Neural progenitor cell (in vitro differentiated cells): ENCODE measurements at regions not wholly inside any gene's neighbourhood (a gene's known extent, or its start where the extent isn't known, plus 50 kb on each side); places are given as distances from the start of the nearest gene placed in this dataset.

ENCODE experiments used
- DNase-seq: peaks from one replicate; pipeline ENCODE4 v3.0.0-alpha.2; 2016; ENCODE audit warnings: low spot score
- H2AFZ ChIP-seq: fragments of 200-600 bp; sonication (generic); replicated peaks from 2 replicates; pipeline ENCODE4 v1.6.1; 2016; ENCODE audit warnings: antibody characterized with exemption
- H3F3A ChIP-seq: fragments of 200-600 bp; sonication (generic); 2 replicates; pipeline ENCODE4 v1.6.1; 2016; ENCODE audit warnings: antibody characterized with exemption, low read depth
- H3K27ac ChIP-seq: fragments of 200-600 bp; sonication (generic); 2 replicates; pipeline ENCODE4 v1.5.1; 2016; ENCODE audit warnings: mild to moderate bottlenecking
- H3K27me3 ChIP-seq: fragments of 200-600 bp; sonication (generic); 2 replicates; pipeline ENCODE4 v1.6.1; 2016; ENCODE audit warnings: mild to moderate bottlenecking, moderate library complexity
- H3K36me3 ChIP-seq: fragments of 200-600 bp; sonication (generic); 2 replicates; pipeline ENCODE4 v1.5.1; 2016
- H3K4me1 ChIP-seq: fragments of 200-600 bp; sonication (generic); 2 replicates; pipeline ENCODE4 v1.6.1; 2016; ENCODE audit warnings: mixed run types
- H3K4me2 ChIP-seq: fragments of 200-600 bp; sonication (generic); 2 replicates; pipeline ENCODE4 v1.6.1; 2016
- H3K4me3 ChIP-seq: fragments of 200-600 bp; sonication (generic); 2 replicates; pipeline ENCODE4 v1.5.1; 2016
- H3K79me2 ChIP-seq: fragments of 200-600 bp; sonication (generic); 2 replicates; pipeline ENCODE4 v1.6.1; 2016; ENCODE audit warnings: low read depth
- H3K9ac ChIP-seq: fragments of 200-600 bp; sonication (generic); 2 replicates; pipeline ENCODE4 v1.6.1; 2016
- H3K9me3 ChIP-seq: fragments of 200-600 bp; sonication (generic); 2 replicates; pipeline ENCODE4 v1.5.1; 2016; ENCODE audit warnings: low read depth
- H4K20me1 ChIP-seq: fragments of 200-600 bp; sonication (generic); 2 replicates; pipeline ENCODE4 v1.6.1; 2016; ENCODE audit warnings: low read depth
- H3K27ac Mint-ChIP-seq: 3 replicates; pipeline ENCODE4 v1.8.0; 2021; ENCODE audit warnings: mixed read lengths
- H3K27me3 Mint-ChIP-seq: 2 replicates; pipeline ENCODE4 v1.8.0; 2022; ENCODE audit warnings: low read depth, mild to moderate bottlenecking, inconsistent platforms, moderate library complexity, mixed read lengths; ENCODE audit not compliant: insufficient read depth
- H3K36me3 Mint-ChIP-seq: 3 replicates; pipeline ENCODE4 v1.8.0; 2021; ENCODE audit warnings: mixed read lengths
- H3K4me1 Mint-ChIP-seq: 3 replicates; pipeline ENCODE4 v1.8.0; 2021; ENCODE audit warnings: mixed read lengths
- H3K4me3 Mint-ChIP-seq: 3 replicates; pipeline ENCODE4 v1.8.0; 2021; ENCODE audit warnings: mild to moderate bottlenecking, moderate library complexity, mixed read lengths
- H3K9me3 Mint-ChIP-seq: 3 replicates; pipeline ENCODE4 v1.8.0; 2020; ENCODE audit warnings: mixed read lengths
- EZH2 ChIP-seq: fragments of 200-600 bp; sonication (generic); IDR thresholded peaks from 2 replicates; pipeline ENCODE4 v1.6.1; 2017; ENCODE audit warnings: antibody characterized with exemption, mild to moderate bottlenecking, moderate library complexity
- EZH2phosphoT487 ChIP-seq: fragments of 200-600 bp; sonication (generic); IDR thresholded peaks from 2 replicates; pipeline ENCODE4 v1.6.1; 2017; ENCODE audit warnings: antibody characterized with exemption
- TF ChIP-seq, protein P1 (sequence below): fragments of 200-600 bp; sonication (generic); IDR thresholded peaks from 2 replicates; pipeline ENCODE4 v1.5.1; 2017; ENCODE audit warnings: antibody characterized with exemption, mild to moderate bottlenecking

GRCh38 chr15:93645594-93645993, 556.6 kb upstream of the RGMA start:
- H3K4me1 Mint-ChIP-seq, result no peaks in the 10 kb centered on the region

DNA sequence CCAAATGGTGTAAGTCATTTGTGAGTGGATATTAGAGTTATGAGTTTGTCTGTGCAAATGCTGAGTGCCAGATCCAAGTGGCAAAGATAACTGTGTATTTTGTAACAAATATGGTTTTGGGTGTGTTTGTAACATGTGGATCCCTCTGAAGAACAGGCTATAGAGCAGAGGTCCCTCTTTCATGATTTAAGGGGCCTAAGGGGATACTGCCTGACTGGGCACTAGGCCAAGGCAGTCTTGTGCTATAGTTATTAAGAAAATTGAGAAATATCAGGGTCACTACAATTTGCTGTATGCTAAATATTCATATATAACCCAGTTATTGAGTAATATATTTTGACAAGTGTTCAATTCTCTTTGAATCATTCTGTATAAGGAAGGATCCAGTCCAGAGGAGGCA, 555.6 kb upstream of the RGMA start:
- H3K27ac ChIP-seq, result no peak overlapping the region
- DNase-seq, result no peak
- H2AFZ ChIP-seq, result no peak overlapping the region
- no peak overlapping the region for H3K9ac ChIP-seq
- H3K27me3 Mint-ChIP-seq, result peaks cover 2% of the 10 kb centered on the region
- H3K79me2 ChIP-seq, result no peaks in the 10 kb centered on the region
- H3K27me3 ChIP-seq, result no peaks in the 10 kb centered on the region
- no peaks in the 10 kb centered on the region for H3K36me3 Mint-ChIP-seq
- no peak overlapping the region for H3K4me2 ChIP-seq
- peaks cover 7% of the 10 kb centered on the region for H3K4me1 ChIP-seq
- H4K20me1 ChIP-seq, result no peaks in the 10 kb centered on the region
- H3K4me3 ChIP-seq, result no peak overlapping the region
- no peaks in the 10 kb centered on the region for H3F3A ChIP-seq
- no peak overlapping the region for H3K27ac Mint-ChIP-seq
- TF ChIP-seq EZH2phosphoT487, result no peak
- no peak for TF ChIP-seq EZH2
- TF ChIP-seq, protein P1, sequence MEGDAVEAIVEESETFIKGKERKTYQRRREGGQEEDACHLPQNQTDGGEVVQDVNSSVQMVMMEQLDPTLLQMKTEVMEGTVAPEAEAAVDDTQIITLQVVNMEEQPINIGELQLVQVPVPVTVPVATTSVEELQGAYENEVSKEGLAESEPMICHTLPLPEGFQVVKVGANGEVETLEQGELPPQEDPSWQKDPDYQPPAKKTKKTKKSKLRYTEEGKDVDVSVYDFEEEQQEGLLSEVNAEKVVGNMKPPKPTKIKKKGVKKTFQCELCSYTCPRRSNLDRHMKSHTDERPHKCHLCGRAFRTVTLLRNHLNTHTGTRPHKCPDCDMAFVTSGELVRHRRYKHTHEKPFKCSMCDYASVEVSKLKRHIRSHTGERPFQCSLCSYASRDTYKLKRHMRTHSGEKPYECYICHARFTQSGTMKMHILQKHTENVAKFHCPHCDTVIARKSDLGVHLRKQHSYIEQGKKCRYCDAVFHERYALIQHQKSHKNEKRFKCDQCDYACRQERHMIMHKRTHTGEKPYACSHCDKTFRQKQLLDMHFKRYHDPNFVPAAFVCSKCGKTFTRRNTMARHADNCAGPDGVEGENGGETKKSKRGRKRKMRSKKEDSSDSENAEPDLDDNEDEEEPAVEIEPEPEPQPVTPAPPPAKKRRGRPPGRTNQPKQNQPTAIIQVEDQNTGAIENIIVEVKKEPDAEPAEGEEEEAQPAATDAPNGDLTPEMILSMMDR, result no peak
- no peaks in the 10 kb centered on the region for H3K9me3 ChIP-seq
- H3K4me3 Mint-ChIP-seq, result no peak overlapping the region
- H3K4me1 Mint-ChIP-seq, result no peaks in the 10 kb centered on the region
- H3K9me3 Mint-ChIP-seq, result no peaks in the 10 kb centered on the region
- H3K36me3 ChIP-seq, result no peaks in the 10 kb centered on the region

More at GRCh38 chr15:93645594-93645993, 556.6 kb upstream of the RGMA start:
- H3K4me3 ChIP-seq, result no peak overlapping the region
- H3K9me3 ChIP-seq, result no peaks in the 10 kb centered on the region
- TF ChIP-seq EZH2, result no peak
- TF ChIP-seq EZH2phosphoT487, result no peak
- TF ChIP-seq, protein P1, result no peak
- no peak overlapping the region for H3K9ac ChIP-seq
- no peak overlapping the region for H3K27ac Mint-ChIP-seq
- H3K36me3 Mint-ChIP-seq, result no peaks in the 10 kb centered on the region
- peaks cover 2% of the 10 kb centered on the region for H3K27me3 Mint-ChIP-seq
- H4K20me1 ChIP-seq, result no peaks in the 10 kb centered on the region
- H3K27ac ChIP-seq, result no peak overlapping the region
- no peaks in the 10 kb centered on the region for H3K27me3 ChIP-seq
- no peaks in the 10 kb centered on the region for H3K36me3 ChIP-seq
- no peaks in the 10 kb centered on the region for H3F3A ChIP-seq
- no peak overlapping the region for H3K4me3 Mint-ChIP-seq
- H2AFZ ChIP-seq, result no peak overlapping the region
- no peaks in the 10 kb centered on the region for H3K79me2 ChIP-seq
- no peaks in the 10 kb centered on the region for H3K9me3 Mint-ChIP-seq
- no peak for DNase-seq
- H3K4me1 ChIP-seq, result peaks cover 7% of the 10 kb centered on the region
- H3K4me2 ChIP-seq, result no peak overlapping the region

GRCh38 chr15:93640411-93640962, 551.5 kb upstream of the RGMA start:
- H2AFZ ChIP-seq, result no peak overlapping the region
- no peak overlapping the region for H3K4me3 ChIP-seq
- no peak overlapping the region for H3K27ac ChIP-seq
- no peaks in the 10 kb centered on the region for H3K27me3 Mint-ChIP-seq
- TF ChIP-seq EZH2phosphoT487, result no peak
- TF ChIP-seq, protein P1, result no peak
- no peak for TF ChIP-seq EZH2
- H3K9me3 Mint-ChIP-seq, result no peaks in the 10 kb centered on the region
- H4K20me1 ChIP-seq, result no peaks in the 10 kb centered on the region
- no peak overlapping the region for H3K4me3 Mint-ChIP-seq
- no peaks in the 10 kb centered on the region for H3K36me3 ChIP-seq
- no peaks in the 10 kb centered on the region for H3K4me1 Mint-ChIP-seq
- no peaks in the 10 kb centered on the region for H3K4me1 ChIP-seq
- H3K9me3 ChIP-seq, result no peaks in the 10 kb centered on the region
- H3K4me2 ChIP-seq, result no peak overlapping the region
- H3F3A ChIP-seq, result no peaks in the 10 kb centered on the region
- H3K36me3 Mint-ChIP-seq, result peaks cover 5% of the 10 kb centered on the region
- H3K79me2 ChIP-seq, result no peaks in the 10 kb centered on the region
- H3K9ac ChIP-seq, result no peak overlapping the region
- H3K27me3 ChIP-seq, result no peaks in the 10 kb centered on the region
- no peak overlapping the region for H3K27ac Mint-ChIP-seq
- DNase-seq, result no peak
